HL-60/S4 treated with retinoic acid at 250 ng/mL for 4 days and 3 days (cell line): ENCODE measurements at regions not wholly inside any gene's neighbourhood (a gene's known extent, or its start where the extent isn't known, plus 50 kb on each side); places are given as distances from the start of the nearest gene placed in this dataset.
"Not testable (repeated sequence)": the region's sequence is repeated elsewhere in the genome, so short reads cannot be mapped to it uniquely, and the experiment has no call there.

Experiments
- in situ Hi-C: fragments of 300-500 bp; cut with MboI; formaldehyde crosslinking; loops from 2 replicates; pipeline ENCODE4 v1.7.0; 2022; ENCODE audit warnings: low sequenced_read_pairs

- in situ Hi-C loops = no loop called here
Measured at GRCh38 chr10:109664554-109664953, 258.8 kb downstream of the XPNPEP1 start.

- in situ Hi-C loops = no loop called here
Measured at GRCh38 chr10:109663122-109663521, 260.2 kb downstream of the XPNPEP1 start.

GRCh38 chr10:109652612-109653011 is 270.7 kb downstream of the XPNPEP1 start:
- in situ Hi-C loops = not testable (repeated sequence)

GRCh38 chr10:109650228-109650627 is 273.1 kb downstream of the XPNPEP1 start:
- in situ Hi-C loops = no loop called here

- in situ Hi-C loops = no loop called here
Measured at GRCh38 chr10:109647627-109648026, 275.7 kb downstream of the XPNPEP1 start.

- in situ Hi-C loops = no loop called here
Measured at GRCh38 chr10:109633846-109634245, 289.5 kb downstream of the XPNPEP1 start.

GRCh38 chr10:109633017-109633416 is 290.3 kb downstream of the XPNPEP1 start:
- in situ Hi-C loops = not testable (repeated sequence)

- in situ Hi-C loops = no loop called here
Measured at GRCh38 chr10:109624939-109625338, 298.4 kb downstream of the XPNPEP1 start.

- in situ Hi-C loops = no loop called here
Measured at GRCh38 chr10:109622566-109622965, 300.7 kb downstream of the XPNPEP1 start.

- in situ Hi-C loops = no loop called here
Measured at GRCh38 chr10:109620396-109620795, 302.9 kb downstream of the XPNPEP1 start.

GRCh38 chr10:109619914-109620313 is 303.4 kb downstream of the XPNPEP1 start:
- in situ Hi-C loops = no loop called here

- in situ Hi-C loops = no loop called here
Measured at GRCh38 chr10:109618748-109619147, 304.6 kb downstream of the XPNPEP1 start.

GRCh38 chr10:109618301-109618700 is 305.0 kb downstream of the XPNPEP1 start:
- in situ Hi-C loops = no loop called here

- in situ Hi-C loops = no loop called here
Measured at GRCh38 chr10:109616359-109616980, 306.8 kb downstream of the XPNPEP1 start.

GRCh38 chr10:109595356-109595755 is 328.0 kb downstream of the XPNPEP1 start:
- in situ Hi-C loops = not testable (repeated sequence)

- in situ Hi-C loops = no loop called here
Measured at GRCh38 chr10:109593682-109594081, 329.6 kb downstream of the XPNPEP1 start.

GRCh38 chr10:109592391-109592790 is 330.9 kb downstream of the XPNPEP1 start:
- in situ Hi-C loops = no loop called here

GRCh38 chr10:109591601-109592000 is 331.7 kb downstream of the XPNPEP1 start:
- in situ Hi-C loops = no loop called here

GRCh38 chr10:109588259-109588658 is 335.1 kb downstream of the XPNPEP1 start:
- in situ Hi-C loops = no loop called here

- in situ Hi-C loops = no loop called here
Measured at GRCh38 chr10:109587366-109587765, 335.9 kb downstream of the XPNPEP1 start.

GRCh38 chr10:109556399-109556798 is 366.9 kb downstream of the XPNPEP1 start:
- in situ Hi-C loops = no loop called here

- in situ Hi-C loops = not testable (repeated sequence)
Measured at GRCh38 chr10:109542050-109542603, 381.2 kb downstream of the XPNPEP1 start.

- in situ Hi-C loops = no loop called here
Measured at GRCh38 chr10:109534193-109534592, 389.1 kb downstream of the XPNPEP1 start.
